ENCODE measurements at regions not wholly inside any gene's neighbourhood (a gene's known extent, or its start where the extent isn't known, plus 50 kb on each side); places are given as distances from the start of the nearest gene placed in this dataset.
A peak's percentile ranks its signal among the peaks of the same experiment; 100 is the strongest.

- TF ChIP-seq, protein P1, sequence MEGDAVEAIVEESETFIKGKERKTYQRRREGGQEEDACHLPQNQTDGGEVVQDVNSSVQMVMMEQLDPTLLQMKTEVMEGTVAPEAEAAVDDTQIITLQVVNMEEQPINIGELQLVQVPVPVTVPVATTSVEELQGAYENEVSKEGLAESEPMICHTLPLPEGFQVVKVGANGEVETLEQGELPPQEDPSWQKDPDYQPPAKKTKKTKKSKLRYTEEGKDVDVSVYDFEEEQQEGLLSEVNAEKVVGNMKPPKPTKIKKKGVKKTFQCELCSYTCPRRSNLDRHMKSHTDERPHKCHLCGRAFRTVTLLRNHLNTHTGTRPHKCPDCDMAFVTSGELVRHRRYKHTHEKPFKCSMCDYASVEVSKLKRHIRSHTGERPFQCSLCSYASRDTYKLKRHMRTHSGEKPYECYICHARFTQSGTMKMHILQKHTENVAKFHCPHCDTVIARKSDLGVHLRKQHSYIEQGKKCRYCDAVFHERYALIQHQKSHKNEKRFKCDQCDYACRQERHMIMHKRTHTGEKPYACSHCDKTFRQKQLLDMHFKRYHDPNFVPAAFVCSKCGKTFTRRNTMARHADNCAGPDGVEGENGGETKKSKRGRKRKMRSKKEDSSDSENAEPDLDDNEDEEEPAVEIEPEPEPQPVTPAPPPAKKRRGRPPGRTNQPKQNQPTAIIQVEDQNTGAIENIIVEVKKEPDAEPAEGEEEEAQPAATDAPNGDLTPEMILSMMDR (conservative IDR thresholded peaks at IDR 0.05; ENCODE audit: low read depth, low read length), result no peak
- peak; percentile 78 for DNase-seq (ENCODE audit: low read depth)
- H3K4me3 ChIP-seq (ENCODE audit: low read length), result no peak overlapping the region
Observed at GRCh38 chr4:104815665-104816064, 321.0 kb upstream of the CXXC4 start.

DNA sequence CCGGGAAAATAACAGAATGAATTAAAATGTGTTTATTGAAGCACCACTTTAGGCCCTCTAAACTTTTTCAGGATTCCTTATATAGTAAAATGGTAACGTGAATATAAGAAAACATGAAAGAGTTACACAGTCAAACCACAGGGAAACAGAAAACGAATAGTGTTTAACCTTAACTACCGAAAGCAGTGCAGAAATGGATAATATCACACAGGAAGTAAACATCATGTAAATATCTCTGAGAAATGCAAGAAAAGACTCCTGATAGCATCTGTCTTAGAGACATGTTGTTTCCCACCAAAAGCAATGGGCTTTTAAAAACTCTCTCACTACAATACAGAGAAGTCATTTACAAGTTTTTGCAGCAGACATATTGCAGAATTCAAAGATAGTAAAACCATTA, 323.9 kb upstream of the CXXC4 start:
- no peak overlapping the region for H3K4me3 ChIP-seq (ENCODE audit: low read length)
- no peak for DNase-seq (ENCODE audit: low read depth)
- TF ChIP-seq, protein P1 (conservative IDR thresholded peaks at IDR 0.05; ENCODE audit: low read depth, low read length), result no peak

GRCh38 chr4:104826171-104826570, 320.5 kb upstream of the TET2 start:
- no peak for DNase-seq (ENCODE audit: low read depth)
- TF ChIP-seq, protein P1 (conservative IDR thresholded peaks at IDR 0.05; ENCODE audit: low read depth, low read length), result no peak
- H3K4me3 ChIP-seq (ENCODE audit: low read length), result no peak overlapping the region

DNA sequence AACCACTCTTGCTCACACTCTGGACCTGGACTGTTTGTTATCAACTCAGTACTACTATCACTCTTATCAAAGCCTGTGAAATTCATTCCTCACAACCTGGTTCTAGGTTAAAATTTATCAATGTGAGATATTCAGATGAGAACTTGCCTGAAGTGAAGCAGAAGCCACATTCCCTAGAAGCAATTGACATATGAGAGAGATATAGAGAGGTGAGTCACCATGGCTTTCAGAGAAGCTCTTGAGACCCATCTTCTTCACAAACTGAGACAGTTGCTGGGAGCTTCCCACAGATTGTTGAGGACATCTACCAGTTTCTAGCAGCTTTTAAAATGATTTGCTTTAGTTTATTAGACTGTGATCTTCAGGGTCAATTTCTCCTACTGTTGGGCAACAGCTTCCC, 316.9 kb upstream of the TET2 start:
- no peak overlapping the region for H3K4me3 ChIP-seq (ENCODE audit: low read length)
- no peak for DNase-seq (ENCODE audit: low read depth)
- TF ChIP-seq, protein P1 (conservative IDR thresholded peaks at IDR 0.05; ENCODE audit: low read depth, low read length), result no peak

- DNase-seq (ENCODE audit: low read depth), result no peak
- no peak overlapping the region for H3K4me3 ChIP-seq (ENCODE audit: low read length)
- TF ChIP-seq, protein P1 (conservative IDR thresholded peaks at IDR 0.05; ENCODE audit: low read depth, low read length), result no peak
Observed at GRCh38 chr4:104848597-104849225, 298.0 kb upstream of the TET2 start.

DNA sequence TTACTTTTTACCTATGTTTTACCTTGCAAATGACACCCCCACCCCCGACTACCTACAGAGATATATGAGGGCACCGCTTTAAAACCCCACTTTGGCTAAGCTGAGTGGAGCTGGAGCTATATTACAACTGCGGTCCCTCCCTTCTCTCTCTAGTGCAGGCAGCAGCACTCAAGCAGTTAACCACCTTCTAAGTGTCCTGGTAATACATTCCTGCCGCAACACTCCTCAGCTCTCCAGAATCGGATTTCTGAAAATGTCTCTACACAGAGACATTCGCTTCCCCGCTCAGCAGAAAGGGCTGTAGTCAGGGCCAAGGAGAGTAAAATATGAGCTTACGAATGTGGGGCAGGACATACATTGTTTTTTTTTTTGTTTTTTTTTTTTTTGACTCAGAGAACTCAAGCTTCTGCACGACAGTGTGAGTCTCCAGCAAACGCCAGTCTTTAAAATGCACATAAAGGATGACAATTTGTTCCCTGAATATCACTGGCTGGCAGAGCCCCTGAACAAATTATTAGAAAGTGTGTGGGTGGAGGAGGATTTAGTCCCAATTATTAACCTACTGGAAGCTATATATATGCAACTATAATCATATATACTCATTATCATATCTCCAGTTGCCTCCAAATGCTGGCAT, 287.0 kb upstream of the TET2 start:
- TF ChIP-seq, protein P1 (conservative IDR thresholded peaks at IDR 0.05; ENCODE audit: low read depth, low read length), result no peak
- no peak overlapping the region for H3K4me3 ChIP-seq (ENCODE audit: low read length)
- no peak for DNase-seq (ENCODE audit: low read depth)
